ENCODE measurements at regions not wholly inside any gene's neighbourhood (a gene's known extent, or its start where the extent isn't known, plus 50 kb on each side); places are given as distances from the start of the nearest gene placed in this dataset.

DNA sequence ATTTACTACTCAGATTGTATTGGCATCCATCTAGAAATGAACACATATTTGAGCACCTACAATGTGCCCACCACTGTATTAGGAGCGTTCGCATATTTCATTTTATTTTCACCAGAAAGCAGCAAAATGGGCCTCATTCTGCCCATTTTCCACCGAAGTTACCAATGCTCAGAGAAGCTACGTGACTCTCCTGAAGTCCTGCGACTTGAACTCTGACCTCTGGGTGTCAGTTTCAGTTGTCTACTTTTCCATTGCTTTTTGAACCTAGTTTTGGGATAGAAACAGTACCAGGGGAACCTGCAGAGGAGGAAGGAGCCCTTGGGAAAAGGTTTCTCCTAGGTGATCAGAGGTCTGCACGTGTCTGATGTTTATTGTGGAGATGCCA lies 139.1 kb upstream of the SDK2 start:
- no peaks in the 10 kb centered on the region for H3K4me1 ChIP-seq (replicated peaks)
- peaks cover 6% of the 10 kb centered on the region for H3K27me3 ChIP-seq (replicated peaks; ENCODE audit: insufficient read depth)
- H3K4me3 ChIP-seq = no peak overlapping the region
- H3K27ac ChIP-seq = no peak overlapping the region
- TF ChIP-seq POLR2A (IDR thresholded peaks at IDR 0.05) (no peak), POLR2AphosphoS5 (IDR thresholded peaks at IDR 0.05) (no peak)
- TF ChIP-seq, protein P1, sequence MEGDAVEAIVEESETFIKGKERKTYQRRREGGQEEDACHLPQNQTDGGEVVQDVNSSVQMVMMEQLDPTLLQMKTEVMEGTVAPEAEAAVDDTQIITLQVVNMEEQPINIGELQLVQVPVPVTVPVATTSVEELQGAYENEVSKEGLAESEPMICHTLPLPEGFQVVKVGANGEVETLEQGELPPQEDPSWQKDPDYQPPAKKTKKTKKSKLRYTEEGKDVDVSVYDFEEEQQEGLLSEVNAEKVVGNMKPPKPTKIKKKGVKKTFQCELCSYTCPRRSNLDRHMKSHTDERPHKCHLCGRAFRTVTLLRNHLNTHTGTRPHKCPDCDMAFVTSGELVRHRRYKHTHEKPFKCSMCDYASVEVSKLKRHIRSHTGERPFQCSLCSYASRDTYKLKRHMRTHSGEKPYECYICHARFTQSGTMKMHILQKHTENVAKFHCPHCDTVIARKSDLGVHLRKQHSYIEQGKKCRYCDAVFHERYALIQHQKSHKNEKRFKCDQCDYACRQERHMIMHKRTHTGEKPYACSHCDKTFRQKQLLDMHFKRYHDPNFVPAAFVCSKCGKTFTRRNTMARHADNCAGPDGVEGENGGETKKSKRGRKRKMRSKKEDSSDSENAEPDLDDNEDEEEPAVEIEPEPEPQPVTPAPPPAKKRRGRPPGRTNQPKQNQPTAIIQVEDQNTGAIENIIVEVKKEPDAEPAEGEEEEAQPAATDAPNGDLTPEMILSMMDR (IDR thresholded peaks at IDR 0.05) = no peak
- 82% methylated on average over 6 of the region's 6 CpGs for WGBS
- no peak for DNase-seq (ENCODE audit: low spot score)
- H3K9me3 ChIP-seq = no peaks in the 10 kb centered on the region
- no peaks in the 10 kb centered on the region for H3K36me3 ChIP-seq
- intact Hi-C loops (cut with DNase I) = no loop called here

DNA sequence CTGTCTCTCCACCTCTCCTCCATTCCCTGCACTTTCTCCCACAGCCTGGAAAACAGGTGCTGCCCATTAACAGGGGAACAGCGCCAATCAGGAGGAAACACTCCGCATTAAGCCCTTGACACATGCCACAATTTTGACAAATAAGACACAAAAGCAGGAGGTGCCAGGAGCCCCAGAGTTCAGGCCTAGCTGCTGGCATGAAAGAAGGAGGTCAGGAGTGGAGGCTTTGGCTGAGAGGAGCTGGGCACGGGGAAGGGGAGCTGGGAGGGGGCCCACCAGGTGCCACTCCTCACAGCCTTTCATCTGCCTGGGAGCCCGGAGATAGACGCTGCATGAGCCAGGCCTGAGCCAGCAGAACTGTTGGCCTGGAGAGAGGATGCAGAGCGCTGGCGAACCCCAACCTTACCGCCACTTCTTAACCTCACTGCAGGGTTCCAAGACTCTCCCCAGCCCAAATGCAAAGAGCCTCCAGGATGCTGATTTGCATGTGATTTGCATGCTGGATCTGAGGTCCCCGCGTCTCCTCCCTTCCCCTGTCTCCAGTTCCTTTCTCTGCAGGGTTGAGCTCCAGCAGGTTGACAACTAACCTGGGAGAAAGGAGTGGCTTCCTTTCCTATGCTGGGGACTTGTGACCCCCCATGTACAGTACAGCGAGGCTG lies 139.8 kb upstream of the SDK2 start:
- Histone ChIP-seq H3K36me3 (no peaks in the 10 kb centered on the region), H3K9me3 (no peaks in the 10 kb centered on the region), H3K4me3 (no peak overlapping the region), H3K27me3 (replicated peaks; ENCODE audit: insufficient read depth) (peaks cover 6% of the 10 kb centered on the region), H3K4me1 (replicated peaks) (no peaks in the 10 kb centered on the region), H3K27ac (no peak overlapping the region)
- intact Hi-C loops (cut with DNase I) = no loop called here
- TF ChIP-seq POLR2A (IDR thresholded peaks at IDR 0.05) = no peak
- TF ChIP-seq, protein P1 (IDR thresholded peaks at IDR 0.05) = no peak
- TF ChIP-seq POLR2AphosphoS5 (IDR thresholded peaks at IDR 0.05) = no peak
- WGBS = 85% methylated on average over 11 of the region's 11 CpGs
- DNase-seq (ENCODE audit: low spot score) = no peak

DNA sequence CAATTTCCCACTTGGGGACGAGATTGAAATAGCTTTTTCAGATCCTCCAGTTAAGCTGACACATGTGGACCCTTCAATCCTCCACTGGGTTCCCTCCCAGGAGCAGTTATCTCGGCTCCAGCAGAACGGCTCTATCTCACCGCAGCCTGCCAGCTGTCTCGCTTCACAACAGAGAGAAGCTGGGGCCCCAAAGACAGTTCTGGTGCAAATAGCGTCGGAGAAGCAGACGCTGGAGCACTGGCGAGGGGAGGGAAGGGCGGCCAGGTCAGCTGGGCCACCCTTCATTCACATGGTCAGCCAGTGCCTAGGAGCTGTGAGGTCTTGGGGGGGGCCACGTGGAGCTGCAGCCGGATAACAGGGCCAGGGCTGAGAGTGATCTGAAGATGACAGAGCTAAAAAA lies 141.3 kb upstream of the SDK2 start:
- no peaks in the 10 kb centered on the region for H3K4me1 ChIP-seq (replicated peaks)
- no peaks in the 10 kb centered on the region for H3K36me3 ChIP-seq
- WGBS = 29% methylated on average over 12 of the region's 12 CpGs
- intact Hi-C loops (cut with DNase I) = no loop called here
- H3K27me3 ChIP-seq (replicated peaks; ENCODE audit: insufficient read depth) = peaks cover 6% of the 10 kb centered on the region
- no peaks in the 10 kb centered on the region for H3K9me3 ChIP-seq
- TF ChIP-seq POLR2A (IDR thresholded peaks at IDR 0.05) (no peak), POLR2AphosphoS5 (IDR thresholded peaks at IDR 0.05) (no peak)
- TF ChIP-seq, protein P1 (IDR thresholded peaks at IDR 0.05) = no peak
- H3K4me3 ChIP-seq = no peak overlapping the region
- no peak overlapping the region for H3K27ac ChIP-seq
- no peak for DNase-seq (ENCODE audit: low spot score)

DNA sequence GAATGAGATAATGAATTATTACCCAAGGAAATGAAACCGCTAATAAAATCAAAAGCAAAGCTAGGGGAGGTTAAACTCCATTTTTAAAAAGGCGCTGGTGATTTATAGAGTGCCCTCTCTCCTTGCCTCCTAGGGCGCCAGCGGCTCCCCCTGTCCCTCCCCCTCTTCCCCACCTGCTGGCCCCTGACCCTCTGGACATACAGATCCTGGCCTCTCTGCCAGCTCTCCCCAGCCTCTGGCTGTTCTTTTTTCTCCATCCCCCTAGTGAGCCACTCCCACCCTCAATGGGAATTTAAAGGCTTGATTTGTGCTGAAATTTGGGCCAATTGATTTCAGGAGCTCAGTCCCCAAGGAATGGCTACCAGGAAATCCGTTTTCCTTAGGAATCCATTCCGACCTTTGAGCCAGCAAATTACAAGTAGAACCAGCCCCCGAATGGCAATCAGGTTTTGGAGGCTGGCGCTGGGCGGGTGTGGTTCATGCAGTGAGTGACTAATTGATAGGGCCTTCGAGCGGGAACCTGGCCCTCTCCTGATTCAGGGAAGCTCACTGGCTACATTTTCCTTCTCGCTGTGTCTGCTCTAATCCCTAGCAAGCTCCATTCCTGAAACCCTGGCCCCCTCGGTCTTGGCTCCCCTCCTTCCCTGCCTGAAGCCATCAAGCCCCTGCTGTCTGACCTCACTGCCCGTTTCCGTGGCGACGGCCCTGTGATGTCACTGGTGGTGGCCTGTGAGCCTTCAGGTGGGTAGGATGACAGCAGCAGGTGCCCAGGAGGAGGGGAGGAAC lies 141.9 kb upstream of the SDK2 start:
- Histone ChIP-seq H3K9me3 (no peaks in the 10 kb centered on the region), H3K27ac (no peak overlapping the region), H3K36me3 (no peaks in the 10 kb centered on the region), H3K4me3 (no peak overlapping the region), H3K4me1 (replicated peaks) (no peaks in the 10 kb centered on the region), H3K27me3 (replicated peaks; ENCODE audit: insufficient read depth) (peaks cover 6% of the 10 kb centered on the region)
- intact Hi-C loops (cut with DNase I) = no loop called here
- no peak for DNase-seq (ENCODE audit: low spot score)
- TF ChIP-seq POLR2AphosphoS5 (IDR thresholded peaks at IDR 0.05) (no peak), POLR2A (IDR thresholded peaks at IDR 0.05) (no peak)
- TF ChIP-seq, protein P1 (IDR thresholded peaks at IDR 0.05) = no peak
- 58% methylated on average over 15 of the region's 17 CpGs for WGBS

Data from prostate gland (tissue), 2 donors.